GM21717 (cell line): ENCODE measurements at regions not wholly inside any gene's neighbourhood (a gene's known extent, or its start where the extent isn't known, plus 50 kb on each side); places are given as distances from the start of the nearest gene placed in this dataset.
"Not testable (repeated sequence)": the region's sequence is repeated elsewhere in the genome, so short reads cannot be mapped to it uniquely, and the experiment has no call there.

Experiments
- ATAC-seq: cut with Tn5 transposase; IDR thresholded peaks from one replicate; pipeline ENCODE4 v1.9.1; 2021; ENCODE audit warnings: mild to moderate bottlenecking, moderate library complexity; ENCODE audit not compliant: unreplicated experiment

GRCh38 chr10:61192589-61192988 is 248.6 kb upstream of the RHOBTB1 start:
- ATAC-seq, result not testable (repeated sequence)

- ATAC-seq, result no peak
Observed at GRCh38 chr10:61192042-61192441, 248.1 kb upstream of the RHOBTB1 start.

GRCh38 chr10:61189912-61190311 is 245.9 kb upstream of the RHOBTB1 start:
- ATAC-seq, result no peak

- no peak for ATAC-seq
Observed at GRCh38 chr10:61188691-61189090, 244.7 kb upstream of the RHOBTB1 start.

GRCh38 chr10:61188101-61188500 is 244.1 kb upstream of the RHOBTB1 start:
- no peak for ATAC-seq

GRCh38 chr10:61187601-61188000 is 243.6 kb upstream of the RHOBTB1 start:
- no peak for ATAC-seq

- no peak for ATAC-seq
Observed at GRCh38 chr10:61186408-61186807, 242.4 kb upstream of the RHOBTB1 start.

- ATAC-seq, result no peak
Observed at GRCh38 chr10:61184429-61184828, 240.4 kb upstream of the RHOBTB1 start.

GRCh38 chr10:61183967-61184366 is 240.0 kb upstream of the RHOBTB1 start:
- ATAC-seq, result no peak

GRCh38 chr10:61181832-61182231 is 237.8 kb upstream of the RHOBTB1 start:
- ATAC-seq, result no peak

- no peak for ATAC-seq
Observed at GRCh38 chr10:61179771-61180170, 235.8 kb upstream of the RHOBTB1 start.

GRCh38 chr10:61176424-61176823 is 232.4 kb upstream of the RHOBTB1 start:
- no peak for ATAC-seq

GRCh38 chr10:61175316-61175715 is 231.3 kb upstream of the RHOBTB1 start:
- no peak for ATAC-seq

GRCh38 chr10:61173450-61173849 is 229.5 kb upstream of the RHOBTB1 start:
- no peak for ATAC-seq

- ATAC-seq, result no peak
Observed at GRCh38 chr10:61172182-61172926, 228.4 kb upstream of the RHOBTB1 start.

GRCh38 chr10:61170594-61170993 is 226.6 kb upstream of the RHOBTB1 start:
- ATAC-seq, result no peak

- ATAC-seq, result no peak
Observed at GRCh38 chr10:61169294-61169693, 225.3 kb upstream of the RHOBTB1 start.

- ATAC-seq, result no peak
Observed at GRCh38 chr10:61166489-61166888, 222.5 kb upstream of the RHOBTB1 start.

- no peak for ATAC-seq
Observed at GRCh38 chr10:61166065-61166464, 222.1 kb upstream of the RHOBTB1 start.

- ATAC-seq, result no peak
Observed at GRCh38 chr10:61164458-61165160, 220.6 kb upstream of the RHOBTB1 start.

- no peak for ATAC-seq
Observed at GRCh38 chr10:61163403-61163802, 219.4 kb upstream of the RHOBTB1 start.

- no peak for ATAC-seq
Observed at GRCh38 chr10:61160253-61160652, 216.3 kb upstream of the RHOBTB1 start.
